T-helper 17 cell (primary cell): ENCODE measurements at regions not wholly inside any gene's neighbourhood (a gene's known extent, or its start where the extent isn't known, plus 50 kb on each side); places are given as distances from the start of the nearest gene placed in this dataset.
"Not testable (repeated sequence)": the region's sequence is repeated elsewhere in the genome, so short reads cannot be mapped to it uniquely, and the experiment has no call there.

Source experiments
- ATAC-seq: fragments of 150-1000 bp; cut with Tn5 transposase; 2 replicates; pipeline ENCODE4 v1.10.0; 2021; ENCODE audit warnings: mild to moderate bottlenecking, moderate library complexity
- DNase-seq, 3 donors: peaks; one replicate each; pipeline versions ENCODE4 v3.0.0 to v3.0.0-alpha.2; 2020 to 2021
- H3K9me3 ChIP-seq: one replicate; pipeline ENCODE4 v1.7.0; 2013; ENCODE audit warnings: low read length, mild to moderate bottlenecking; ENCODE audit not compliant: control insufficient read depth, poor library complexity, severe bottlenecking
- H3K27ac Mint-ChIP-seq: one replicate; pipeline ENCODE4 v1.8.0; 2022; ENCODE audit warnings: mild to moderate bottlenecking, moderate library complexity, mixed read lengths
- H3K27me3 Mint-ChIP-seq: one replicate; pipeline ENCODE4 v1.8.0; 2022; ENCODE audit warnings: mixed read lengths
- H3K36me3 Mint-ChIP-seq: one replicate; pipeline ENCODE4 v1.8.0; 2022; ENCODE audit warnings: low read depth, mixed read lengths
- H3K4me1 Mint-ChIP-seq: one replicate; pipeline ENCODE4 v1.8.0; 2022; ENCODE audit warnings: mild to moderate bottlenecking, mixed read lengths
- H3K4me3 Mint-ChIP-seq: one replicate; pipeline ENCODE4 v1.8.0; 2022; ENCODE audit warnings: mild to moderate bottlenecking, moderate library complexity, mixed read lengths

GRCh38 chr9:67708109-67708508, 150.6 kb upstream of the ANKRD20A1 start:
- H3K4me3 Mint-ChIP-seq, H3K9me3 ChIP-seq, H3K36me3 Mint-ChIP-seq, DNase-seq, H3K4me1 Mint-ChIP-seq, H3K27me3 Mint-ChIP-seq, H3K27ac Mint-ChIP-seq, ATAC-seq: not testable (repeated sequence)

- H3K27ac Mint-ChIP-seq, H3K9me3 ChIP-seq, DNase-seq, H3K4me1 Mint-ChIP-seq, ATAC-seq, H3K4me3 Mint-ChIP-seq, H3K27me3 Mint-ChIP-seq, H3K36me3 Mint-ChIP-seq: not testable (repeated sequence)
Measured at GRCh38 chr9:67711429-67711828, 147.3 kb upstream of the ANKRD20A1 start.

GRCh38 chr9:67711931-67712330, 146.8 kb upstream of the ANKRD20A1 start:
- DNase-seq, H3K4me1 Mint-ChIP-seq, H3K36me3 Mint-ChIP-seq, H3K4me3 Mint-ChIP-seq, ATAC-seq, H3K9me3 ChIP-seq, H3K27ac Mint-ChIP-seq, H3K27me3 Mint-ChIP-seq: not testable (repeated sequence)

GRCh38 chr9:67712956-67713355, 145.8 kb upstream of the ANKRD20A1 start:
- H3K4me3 Mint-ChIP-seq, H3K4me1 Mint-ChIP-seq, ATAC-seq, H3K27me3 Mint-ChIP-seq, H3K36me3 Mint-ChIP-seq, DNase-seq, H3K27ac Mint-ChIP-seq, H3K9me3 ChIP-seq: not testable (repeated sequence)

- H3K4me1 Mint-ChIP-seq, H3K36me3 Mint-ChIP-seq, H3K9me3 ChIP-seq, H3K27ac Mint-ChIP-seq, ATAC-seq, H3K4me3 Mint-ChIP-seq, H3K27me3 Mint-ChIP-seq: not testable (repeated sequence)
- peak; percentile 6 to 8 (median 6) for DNase-seq
Measured at GRCh38 chr9:67717830-67718388, 140.8 kb upstream of the ANKRD20A1 start.

- not testable (repeated sequence) for H3K36me3 Mint-ChIP-seq
Measured at GRCh38 chr9:67720491-67720890, 138.2 kb upstream of the ANKRD20A1 start.

GRCh38 chr9:67722460-67723090, 136.2 kb upstream of the ANKRD20A1 start:
- not testable (repeated sequence) for H3K36me3 Mint-ChIP-seq, H3K27me3 Mint-ChIP-seq, H3K27ac Mint-ChIP-seq, DNase-seq, H3K4me1 Mint-ChIP-seq, H3K4me3 Mint-ChIP-seq, H3K9me3 ChIP-seq
- ATAC-seq = peak; percentile 74

More at GRCh38 chr9:67720491-67720890, 138.2 kb upstream of the ANKRD20A1 start:
- not testable (repeated sequence) for H3K9me3 ChIP-seq, H3K4me1 Mint-ChIP-seq, H3K4me3 Mint-ChIP-seq, DNase-seq, H3K27me3 Mint-ChIP-seq, ATAC-seq, H3K27ac Mint-ChIP-seq

GRCh38 chr9:67723185-67723584, 135.5 kb upstream of the ANKRD20A1 start:
- peak overlapping the region; percentile 53 for H3K27ac Mint-ChIP-seq
- not testable (repeated sequence) for H3K4me1 Mint-ChIP-seq, H3K9me3 ChIP-seq, H3K27me3 Mint-ChIP-seq, H3K36me3 Mint-ChIP-seq
- peak in 2 of 3 donors; percentile 8 for DNase-seq
- H3K4me3 Mint-ChIP-seq = peak overlapping the region; percentile 43
- peak; percentile 30 for ATAC-seq

- not testable (repeated sequence) for H3K4me3 Mint-ChIP-seq, H3K27me3 Mint-ChIP-seq, ATAC-seq, H3K4me1 Mint-ChIP-seq, H3K9me3 ChIP-seq, H3K27ac Mint-ChIP-seq, H3K36me3 Mint-ChIP-seq
- DNase-seq = peak in 2 of 3 donors; percentile 7 to 10
Measured at GRCh38 chr9:67724885-67725284, 133.8 kb upstream of the ANKRD20A1 start.

GRCh38 chr9:67726213-67726988, 132.3 kb upstream of the ANKRD20A1 start:
- peak in 1 of 3 donors; percentile 8 for DNase-seq
- not testable (repeated sequence) for H3K27ac Mint-ChIP-seq, H3K4me3 Mint-ChIP-seq

GRCh38 chr9:67763133-67763532, 95.6 kb upstream of the ANKRD20A1 start:
- not testable (repeated sequence) for H3K4me1 Mint-ChIP-seq, H3K36me3 Mint-ChIP-seq, H3K9me3 ChIP-seq, ATAC-seq, DNase-seq, H3K27me3 Mint-ChIP-seq, H3K4me3 Mint-ChIP-seq, H3K27ac Mint-ChIP-seq

More at GRCh38 chr9:67726213-67726988, 132.3 kb upstream of the ANKRD20A1 start:
- H3K4me1 Mint-ChIP-seq, H3K36me3 Mint-ChIP-seq, H3K9me3 ChIP-seq, H3K27me3 Mint-ChIP-seq: not testable (repeated sequence)
- ATAC-seq = peak; percentile 75

- not testable (repeated sequence) for DNase-seq, H3K36me3 Mint-ChIP-seq, H3K27ac Mint-ChIP-seq, H3K4me3 Mint-ChIP-seq, H3K9me3 ChIP-seq, ATAC-seq, H3K4me1 Mint-ChIP-seq, H3K27me3 Mint-ChIP-seq
Measured at GRCh38 chr9:67771807-67772206, 86.9 kb upstream of the ANKRD20A1 start.

- H3K27me3 Mint-ChIP-seq, H3K36me3 Mint-ChIP-seq, H3K4me1 Mint-ChIP-seq, ATAC-seq, H3K9me3 ChIP-seq, H3K27ac Mint-ChIP-seq, H3K4me3 Mint-ChIP-seq, DNase-seq: not testable (repeated sequence)
Measured at GRCh38 chr9:67800170-67800569, 58.6 kb upstream of the ANKRD20A1 start.
